Prostate gland (tissue), 2 donors: ENCODE measurements at regions not wholly inside any gene's neighbourhood (a gene's known extent, or its start where the extent isn't known, plus 50 kb on each side); places are given as distances from the start of the nearest gene placed in this dataset.

Experiments used
- microRNA counts, 2 donors: library from miRNA; unstranded; fragments of <30 nt; microRNA quantifications; one replicate each; lab custom pipeline; 2016 to 2017
- small RNA-seq, 2 donors: library from RNA; depleted of rRNA; stranded (forward); fragments of <200 nt; gene quantifications; one replicate each; pipeline ENCODE3, GENCODE V24; 2016

MicroRNA genes in the stretch of these regions (microRNA counts, 767-probe panel; counts per million panel counts)
- microRNA hsa-miR-106a-5p+hsa-miR-17-5p (lab: Ali Mortazavi, UCI) (3,171 to 4,045 counts per million in 2 donors), microRNA hsa-miR-18b-5p (lab: Ali Mortazavi, UCI) (0 to 431 counts per million in 2 donors), microRNA hsa-miR-363-3p (lab: Ali Mortazavi, UCI) (3,987 to 4,603 counts per million in 2 donors)

Small RNA genes in the stretch of these regions (small RNA-seq; reads per million reads assigned to genes)
- gene RF00019 (0 reads per million in 2 donors), gene TIMM8BP2 (0 reads per million in 2 donors)
